HG03469 (cell line): ENCODE measurements at regions not wholly inside any gene's neighbourhood (a gene's known extent, or its start where the extent isn't known, plus 50 kb on each side); places are given as distances from the start of the nearest gene placed in this dataset.
"Not testable (repeated sequence)": the region's sequence is repeated elsewhere in the genome, so short reads cannot be mapped to it uniquely, and the experiment has no call there.

Experiments
- ATAC-seq: cut with Tn5 transposase; IDR thresholded peaks from one replicate; pipeline ENCODE4 v1.9.1; 2021; ENCODE audit warnings: mild to moderate bottlenecking, moderate library complexity, moderate number of reproducible peaks; ENCODE audit not compliant: unreplicated experiment

DNA sequence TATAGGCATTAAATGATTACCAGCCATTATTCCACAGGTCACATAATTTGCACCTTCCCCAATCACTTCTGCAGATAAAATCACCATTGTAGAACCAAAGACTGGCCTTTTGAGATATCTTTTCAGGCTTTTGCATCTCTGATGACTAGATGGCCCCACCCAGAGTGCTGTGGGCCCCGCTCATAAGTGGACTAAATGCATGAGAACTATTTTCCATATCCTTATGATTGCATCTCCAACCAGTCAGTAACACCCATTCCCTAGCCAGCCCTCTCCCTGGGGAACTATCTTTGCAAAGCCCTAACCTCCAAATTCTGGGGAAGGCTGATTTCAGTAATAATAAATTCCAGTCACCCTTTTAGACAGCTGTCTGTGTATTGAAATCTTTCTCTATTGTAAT lies 53.5 kb upstream of the CDH9 start:
- ATAC-seq, result no peak

GRCh38 chr5:27088822-27089221 lies 50.4 kb upstream of the CDH9 start:
- ATAC-seq, result not testable (repeated sequence)
